ENCODE measurements at regions not wholly inside any gene's neighbourhood (a gene's known extent, or its start where the extent isn't known, plus 50 kb on each side); places are given as distances from the start of the nearest gene placed in this dataset.

DNA sequence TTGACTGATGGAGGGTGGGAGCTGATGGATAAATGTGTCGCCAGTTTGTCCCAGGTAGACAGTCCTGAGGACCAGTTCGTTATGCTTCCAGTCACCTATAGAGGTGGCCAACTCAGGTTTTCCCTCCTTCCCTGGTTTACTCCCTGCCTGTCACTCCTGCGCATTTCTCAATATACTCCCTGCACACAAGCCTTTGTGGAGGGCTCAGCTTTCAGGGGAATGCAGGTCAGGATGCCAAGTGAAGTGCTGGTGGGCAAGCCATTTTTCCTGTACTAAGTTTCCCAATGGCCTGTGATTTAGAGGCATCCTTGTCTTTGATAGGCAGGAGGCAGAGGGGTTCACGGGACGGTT, 473.5 kb upstream of the ZMIZ1 start:
- Mint-ChIP-seq H3K27me3 (ENCODE audit: insufficient read depth, unreplicated experiment) (peaks cover 31% of the 10 kb centered on the region), H3K36me3 (ENCODE audit: insufficient read depth, unreplicated experiment) (no peaks in the 10 kb centered on the region), H3K4me3 (ENCODE audit: unreplicated experiment) (no peak overlapping the region), H3K9me3 (ENCODE audit: unreplicated experiment) (no peaks in the 10 kb centered on the region), H3K27ac (ENCODE audit: low read depth, unreplicated experiment) (no peak overlapping the region), H3K4me1 (ENCODE audit: insufficient read depth, unreplicated experiment) (no peaks in the 10 kb centered on the region)
- no TSS peak for BruUV-seq (replicated peaks)
- no peak for DNase-seq (ENCODE audit: unreplicated experiment)
- ChIA-PET POLR2A (no interaction called here), CTCF (no interaction called here)
- TF ChIP-seq, protein P1, sequence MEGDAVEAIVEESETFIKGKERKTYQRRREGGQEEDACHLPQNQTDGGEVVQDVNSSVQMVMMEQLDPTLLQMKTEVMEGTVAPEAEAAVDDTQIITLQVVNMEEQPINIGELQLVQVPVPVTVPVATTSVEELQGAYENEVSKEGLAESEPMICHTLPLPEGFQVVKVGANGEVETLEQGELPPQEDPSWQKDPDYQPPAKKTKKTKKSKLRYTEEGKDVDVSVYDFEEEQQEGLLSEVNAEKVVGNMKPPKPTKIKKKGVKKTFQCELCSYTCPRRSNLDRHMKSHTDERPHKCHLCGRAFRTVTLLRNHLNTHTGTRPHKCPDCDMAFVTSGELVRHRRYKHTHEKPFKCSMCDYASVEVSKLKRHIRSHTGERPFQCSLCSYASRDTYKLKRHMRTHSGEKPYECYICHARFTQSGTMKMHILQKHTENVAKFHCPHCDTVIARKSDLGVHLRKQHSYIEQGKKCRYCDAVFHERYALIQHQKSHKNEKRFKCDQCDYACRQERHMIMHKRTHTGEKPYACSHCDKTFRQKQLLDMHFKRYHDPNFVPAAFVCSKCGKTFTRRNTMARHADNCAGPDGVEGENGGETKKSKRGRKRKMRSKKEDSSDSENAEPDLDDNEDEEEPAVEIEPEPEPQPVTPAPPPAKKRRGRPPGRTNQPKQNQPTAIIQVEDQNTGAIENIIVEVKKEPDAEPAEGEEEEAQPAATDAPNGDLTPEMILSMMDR (IDR thresholded peaks at IDR 0.05; ENCODE audit: unreplicated experiment) = no peak
- intact Hi-C loops (cut with micrococcal nuclease) = no loop called here

DNA sequence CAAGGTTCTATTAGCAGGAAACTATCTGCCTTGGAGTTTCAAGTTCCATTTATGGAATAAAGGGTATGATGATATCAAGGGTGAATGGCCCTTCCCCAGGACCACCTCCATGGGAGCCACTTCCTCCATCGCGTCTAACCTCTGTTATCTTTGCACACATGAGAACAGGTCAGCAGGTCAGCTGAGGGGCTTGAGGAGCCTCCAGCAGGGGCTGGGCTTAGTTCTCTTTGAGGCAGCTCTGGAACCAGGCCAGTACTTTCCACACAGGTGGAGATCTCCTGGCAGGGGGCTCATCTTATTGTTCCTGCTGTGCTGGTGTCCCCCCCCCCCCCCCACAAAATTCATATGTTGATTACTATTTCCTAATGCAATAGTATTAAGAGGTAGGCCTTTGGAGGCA, 472.2 kb upstream of the ZMIZ1 start:
- no peaks in the 10 kb centered on the region for H3K9me3 Mint-ChIP-seq (ENCODE audit: unreplicated experiment)
- H3K36me3 Mint-ChIP-seq (ENCODE audit: insufficient read depth, unreplicated experiment) = no peaks in the 10 kb centered on the region
- POLR2A ChIA-PET = no interaction called here
- intact Hi-C loops (cut with micrococcal nuclease) = no loop called here
- no TSS peak for BruUV-seq (replicated peaks)
- H3K4me3 Mint-ChIP-seq (ENCODE audit: unreplicated experiment) = no peak overlapping the region
- no peaks in the 10 kb centered on the region for H3K4me1 Mint-ChIP-seq (ENCODE audit: insufficient read depth, unreplicated experiment)
- no peak overlapping the region for H3K27ac Mint-ChIP-seq (ENCODE audit: low read depth, unreplicated experiment)
- CTCF ChIA-PET = no interaction called here
- no peak for DNase-seq (ENCODE audit: unreplicated experiment)
- TF ChIP-seq, protein P1 (IDR thresholded peaks at IDR 0.05; ENCODE audit: unreplicated experiment) = no peak
- H3K27me3 Mint-ChIP-seq (ENCODE audit: insufficient read depth, unreplicated experiment) = peaks cover 18% of the 10 kb centered on the region

DNA sequence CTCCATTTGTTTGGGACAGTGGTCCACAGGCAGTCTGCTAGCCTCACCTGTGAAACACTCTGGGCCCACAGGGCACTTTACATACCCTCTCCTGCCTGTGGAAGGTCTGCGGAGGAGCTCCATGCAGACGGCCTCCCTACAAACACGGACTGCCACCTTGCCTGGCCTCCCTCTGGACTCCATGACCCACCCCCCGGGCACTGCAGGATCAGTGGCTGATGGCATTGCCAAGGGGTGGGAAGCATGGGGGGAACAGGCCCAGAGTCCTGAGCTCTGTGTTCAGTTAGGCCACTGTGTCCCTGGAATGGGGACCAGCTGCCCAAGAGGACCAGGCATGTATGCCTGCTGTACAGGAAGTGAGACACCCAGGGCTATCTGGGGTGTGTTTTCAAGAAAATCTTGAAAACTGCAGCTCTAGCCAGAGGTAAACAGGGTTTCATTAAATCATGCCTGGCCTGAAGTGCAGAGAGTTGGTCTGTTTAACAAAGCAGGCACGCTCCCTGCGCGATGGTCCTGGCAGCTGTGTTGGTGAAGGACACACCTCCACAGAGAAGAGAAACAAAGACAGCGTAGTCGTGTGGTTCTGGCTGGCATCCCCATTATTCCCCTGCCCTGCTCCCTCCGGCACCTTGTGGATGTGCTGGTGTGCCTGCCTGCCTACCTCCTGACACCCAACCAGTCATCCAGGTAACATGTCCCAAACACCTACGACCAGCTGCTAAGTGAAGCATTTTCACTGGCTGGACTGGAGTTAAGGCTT, 470.8 kb upstream of the ZMIZ1 start:
- TF ChIP-seq, protein P1 (IDR thresholded peaks at IDR 0.05; ENCODE audit: unreplicated experiment) = no peak
- Mint-ChIP-seq H3K4me3 (ENCODE audit: unreplicated experiment) (no peak overlapping the region), H3K36me3 (ENCODE audit: insufficient read depth, unreplicated experiment) (no peaks in the 10 kb centered on the region), H3K27me3 (ENCODE audit: insufficient read depth, unreplicated experiment) (peaks cover 4% of the 10 kb centered on the region), H3K4me1 (ENCODE audit: insufficient read depth, unreplicated experiment) (no peaks in the 10 kb centered on the region), H3K9me3 (ENCODE audit: unreplicated experiment) (no peaks in the 10 kb centered on the region), H3K27ac (ENCODE audit: low read depth, unreplicated experiment) (no peak overlapping the region)
- ChIA-PET POLR2A (interaction anchor here (1.0 kb wide), 1 partner anchor 10 kb away, joined by 3 read pairs; no protein-coding TSS in a partner anchor), CTCF (interaction anchor here (0.7 to 0.8 kb wide), 2 partner anchors 595 to 1386 kb away, joined by 4 to 5 read pairs; no protein-coding TSS in a partner anchor)
- no peak for DNase-seq (ENCODE audit: unreplicated experiment)
- no TSS peak for BruUV-seq (replicated peaks)
- intact Hi-C loops (cut with micrococcal nuclease) = loop anchor here (2.0 kb wide), 1 partner anchor 597 kb away; no protein-coding TSS in a partner anchor

DNA sequence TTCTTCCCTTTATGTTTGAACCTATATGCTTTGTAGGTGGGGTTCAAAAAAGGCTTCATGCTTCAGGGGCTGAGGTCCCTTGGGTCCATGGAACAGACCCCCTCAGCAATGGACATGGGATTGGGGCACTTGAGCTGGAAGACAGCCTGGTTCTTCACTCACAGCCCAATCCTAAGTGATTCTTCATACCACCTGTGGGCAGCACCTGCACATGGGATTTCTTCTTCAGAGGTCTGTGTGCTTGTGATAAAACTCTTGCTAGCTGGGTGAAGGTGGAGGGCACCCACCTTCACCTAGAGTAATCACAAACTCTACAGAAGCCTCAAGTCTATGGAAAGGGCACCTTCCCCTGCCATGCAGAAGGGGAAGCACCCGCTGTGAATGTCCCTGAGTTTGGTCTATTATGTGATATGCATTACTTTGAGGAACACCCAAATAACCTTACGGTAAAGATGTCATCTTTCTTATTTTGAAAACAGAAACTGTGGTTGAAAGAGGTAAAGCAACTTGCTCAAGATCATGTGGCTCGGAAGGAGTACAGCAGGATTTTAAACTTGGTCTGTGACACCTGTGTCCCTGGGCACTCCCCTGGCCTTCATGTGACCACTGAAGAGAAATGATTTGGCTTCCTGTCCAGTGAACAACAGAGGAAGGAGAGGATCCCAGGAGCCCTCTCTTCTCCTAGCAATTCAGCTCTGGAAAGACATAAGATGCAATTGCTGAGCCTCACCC, 469.5 kb upstream of the ZMIZ1 start:
- TF ChIP-seq, protein P1 (IDR thresholded peaks at IDR 0.05; ENCODE audit: unreplicated experiment) = no peak
- no peaks in the 10 kb centered on the region for H3K36me3 Mint-ChIP-seq (ENCODE audit: insufficient read depth, unreplicated experiment)
- no peaks in the 10 kb centered on the region for H3K27me3 Mint-ChIP-seq (ENCODE audit: insufficient read depth, unreplicated experiment)
- BruUV-seq (replicated peaks) = no TSS peak
- no peaks in the 10 kb centered on the region for H3K9me3 Mint-ChIP-seq (ENCODE audit: unreplicated experiment)
- POLR2A ChIA-PET = interaction anchor here (1.0 kb wide), 1 partner anchor 12 kb away, joined by 3 read pairs; no protein-coding TSS in a partner anchor
- CTCF ChIA-PET = interaction anchor here (0.6 to 0.7 kb wide), 2 partner anchors 319 to 1387 kb away, joined by 3 to 4 read pairs; no protein-coding TSS in a partner anchor
- H3K4me3 Mint-ChIP-seq (ENCODE audit: unreplicated experiment) = no peak overlapping the region
- H3K4me1 Mint-ChIP-seq (ENCODE audit: insufficient read depth, unreplicated experiment) = no peaks in the 10 kb centered on the region
- H3K27ac Mint-ChIP-seq (ENCODE audit: low read depth, unreplicated experiment) = no peak overlapping the region
- no peak for DNase-seq (ENCODE audit: unreplicated experiment)
- intact Hi-C loops (cut with micrococcal nuclease) = loop anchor here (2.0 kb wide), 1 partner anchor 596 kb away; no protein-coding TSS in a partner anchor

All from MCF 10A (cell line).